Common myeloid progenitor, CD34-positive (primary cell): ENCODE measurements at regions not wholly inside any gene's neighbourhood (a gene's known extent, or its start where the extent isn't known, plus 50 kb on each side); places are given as distances from the start of the nearest gene placed in this dataset.

Experiments used
- CTCF ChIA-PET: fragments of 350-600 bp; sonication (Branson Sonifier 250); formaldehyde crosslinking; loops from one replicate; lab custom pipeline; 2021; ENCODE audit warnings: antibody characterized with exemption; lab: Charles Lee
- POLR2A ChIA-PET: fragments of 350-600 bp; sonication (Branson Sonifier 250); formaldehyde crosslinking; loops from one replicate; lab custom pipeline; 2021; ENCODE audit warnings: antibody characterized with exemption; lab: Charles Lee
- DNase-seq, 3 donors: peaks; one replicate each; pipeline versions ENCODE4 v3.0.0 to v3.0.0-alpha.2; 2013
- H3K27ac ChIP-seq, 2 experiments: 1 replicate in 1 of 2; 2 replicates in 1 of 2; pipeline ENCODE4 v1.7.0; 2013; ENCODE audit warnings: inconsistent platforms in 2 of 2, low read length in 2 of 2, mild to moderate bottlenecking in 2 of 2, low read depth in 1 of 2, moderate library complexity in 1 of 2; ENCODE audit not compliant: severe bottlenecking in 2 of 2, insufficient read depth in 1 of 2, poor library complexity in 1 of 2
- H3K27me3 ChIP-seq, 5 experiments: replicated peaks in 2 of 5; 1 replicate in 3 of 5; 2 replicates in 2 of 5; pipeline versions ENCODE4 v1.6.1 to v1.7.0; 2013; ENCODE audit warnings: low read length in 4 of 5, mild to moderate bottlenecking in 2 of 5, moderate library complexity in 2 of 5, inconsistent platforms in 1 of 5; ENCODE audit not compliant: insufficient read depth in 5 of 5, control insufficient read depth in 4 of 5
- H3K36me3 ChIP-seq, 4 experiments: 1 replicate in 2 of 4; 2 replicates in 2 of 4; pipeline versions ENCODE4 v1.6.1 to v1.7.0; 2013; ENCODE audit warnings: low read length in 3 of 4, control low read depth in 1 of 4, mild to moderate bottlenecking in 1 of 4; ENCODE audit not compliant: control insufficient read depth in 4 of 4, insufficient read depth in 4 of 4
- H3K4me1 ChIP-seq, 4 experiments: 1 replicate in 3 of 4; 2 replicates in 1 of 4; pipeline versions ENCODE4 v1.6.1 to v1.7.1; 2013; ENCODE audit warnings: low read length in 3 of 4, mild to moderate bottlenecking in 3 of 4, control low read depth in 1 of 4, inconsistent platforms in 1 of 4, moderate library complexity in 1 of 4; ENCODE audit not compliant: control insufficient read depth in 4 of 4, insufficient read depth in 4 of 4; ENCODE audit errors: control extremely low read depth in 1 of 4
- H3K4me3 ChIP-seq, 7 experiments: 1 replicate in 4 of 7; 2 replicates in 3 of 7; pipeline versions ENCODE4 v1.5.1 to v1.7.0; 2013; ENCODE audit warnings: mild to moderate bottlenecking in 7 of 7, low read length in 6 of 7, moderate library complexity in 6 of 7, inconsistent platforms in 2 of 7, low read depth in 2 of 7, control low read depth in 1 of 7; ENCODE audit not compliant: insufficient read depth in 4 of 7, control insufficient read depth in 1 of 7; ENCODE audit errors: extremely low read depth in 1 of 7
- H3K9me3 ChIP-seq, 5 experiments: 1 replicate in 4 of 5; 2 replicates in 1 of 5; pipeline versions ENCODE4 v1.6.1 to v1.7.1; 2013; ENCODE audit warnings: low read length in 4 of 5, mild to moderate bottlenecking in 2 of 5, inconsistent platforms in 1 of 5, low read depth in 1 of 5, moderate library complexity in 1 of 5; ENCODE audit not compliant: control insufficient read depth in 4 of 5, insufficient read depth in 2 of 5; ENCODE audit errors: control extremely low read depth in 1 of 5
- WGBS: methylation state at CpG from one replicate; pipeline ENCODE4 v1.1.5; 2013; ENCODE audit not compliant: insufficient coverage; 5-methylcytosine and 5-hydroxymethylcytosine counted together

DNA sequence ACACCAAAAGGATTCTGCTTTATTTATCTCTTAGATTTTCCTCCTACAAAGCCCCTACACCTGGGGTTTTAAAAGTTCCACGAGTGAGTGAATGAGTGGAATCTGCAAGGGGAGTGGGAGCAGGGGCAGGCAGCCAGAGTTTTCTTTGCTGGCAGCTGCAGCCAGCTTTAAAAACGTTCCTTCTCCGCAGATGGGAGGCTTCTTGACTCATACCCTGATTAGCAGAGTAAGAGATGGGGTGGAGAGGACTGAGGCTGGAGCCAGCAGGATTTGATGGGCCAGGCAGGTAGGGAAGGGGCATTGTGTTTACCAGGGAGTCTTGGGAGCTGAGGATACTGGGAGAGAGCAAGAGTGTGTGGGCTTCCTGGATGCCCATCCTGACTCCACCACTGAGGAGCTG is 99.6 kb upstream of the TNP1 start:
- CTCF ChIA-PET, result no interaction called here
- POLR2A ChIA-PET, result no interaction called here
- 67% methylated on average over 2 of the region's 3 CpGs for WGBS

DNA sequence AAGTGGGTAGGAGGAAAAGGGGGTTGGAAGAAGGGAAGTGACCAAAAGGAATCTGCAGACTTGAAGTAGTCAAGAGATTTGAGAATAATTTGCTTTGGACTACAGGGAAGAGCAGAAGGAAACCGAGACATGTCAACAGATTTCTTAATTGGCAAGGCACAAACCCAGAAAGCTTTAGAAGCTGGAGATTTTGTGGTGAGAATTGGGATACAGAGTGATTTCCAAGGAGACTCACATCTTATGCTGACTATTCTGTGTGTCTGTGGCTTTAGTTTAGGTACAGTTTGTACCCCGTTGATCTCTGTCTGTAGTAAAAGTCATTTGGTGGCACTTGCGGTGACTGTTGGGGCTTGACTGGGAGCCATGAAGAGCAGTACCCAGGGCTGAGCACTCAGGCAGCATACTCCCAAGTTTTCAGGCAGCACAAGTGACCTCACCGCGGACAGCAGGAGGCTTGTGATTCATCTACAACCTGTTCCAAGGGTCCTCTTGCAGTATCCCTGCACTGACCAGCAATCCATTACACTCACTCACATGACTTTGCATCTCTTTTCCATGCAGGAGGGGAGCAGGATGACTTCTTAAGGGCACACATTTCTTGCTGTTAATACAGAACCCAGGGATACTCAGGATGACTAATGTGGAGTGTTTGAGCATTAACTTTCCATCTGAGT is 97.1 kb upstream of the TNP1 start:
- H3K27me3 ChIP-seq, result peaks cover 0 to 3% (median 0%) of the 10 kb centered on the region in 5 experiments
- CTCF ChIA-PET, result no interaction called here
- H3K9me3 ChIP-seq, result peaks cover 0 to 11% (median 2%) of the 10 kb centered on the region in 5 experiments
- no peaks in the 10 kb centered on the region for H3K36me3 ChIP-seq
- no peak overlapping the region for H3K4me3 ChIP-seq
- DNase-seq, result no peak
- H3K27ac ChIP-seq, result no peak overlapping the region
- POLR2A ChIA-PET, result no interaction called here
- 90% methylated on average over 3 of the region's 5 CpGs for WGBS
- no peaks in the 10 kb centered on the region for H3K4me1 ChIP-seq

More for the DNA sequence above, 99.6 kb upstream of the TNP1 start:
- Histone ChIP-seq H3K9me3 (peaks cover 0 to 8% (median 4%) of the 10 kb centered on the region in 5 experiments), H3K27ac (no peak overlapping the region), H3K36me3 (no peaks in the 10 kb centered on the region), H3K27me3 (peaks cover 0 to 3% (median 0%) of the 10 kb centered on the region in 5 experiments), H3K4me3 (no peak overlapping the region), H3K4me1 (no peaks in the 10 kb centered on the region)
- no peak for DNase-seq

DNA sequence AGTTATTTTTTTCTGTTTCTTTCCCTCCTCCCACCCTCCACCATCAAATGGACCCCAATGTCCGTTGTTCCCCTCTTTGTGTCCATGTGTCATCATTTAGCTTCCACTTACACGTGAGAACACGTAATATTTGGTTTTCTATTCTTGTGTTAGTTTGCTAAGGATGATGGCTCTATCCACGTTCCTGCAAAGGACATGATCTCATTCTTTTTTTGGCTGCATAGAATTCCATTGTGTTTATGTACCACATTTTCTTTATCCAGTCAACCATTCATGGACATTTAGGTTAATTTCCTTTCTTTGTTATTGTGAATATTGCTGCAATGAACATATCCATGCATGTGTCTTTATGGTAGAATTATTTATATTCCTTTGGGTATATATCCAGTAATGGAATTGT is 91.3 kb upstream of the TNP1 start:
- Histone ChIP-seq H3K4me3 (no peak overlapping the region), H3K27ac (no peak overlapping the region), H3K9me3 (peaks cover 0 to 11% (median 2%) of the 10 kb centered on the region in 5 experiments), H3K4me1 (no peaks in the 10 kb centered on the region), H3K36me3 (no peaks in the 10 kb centered on the region), H3K27me3 (no peaks in the 10 kb centered on the region)
- DNase-seq, result no peak
- WGBS, result no CpG with 5 or more reads among the region's 4 CpGs
- ChIA-PET POLR2A (no interaction called here), CTCF (no interaction called here)

DNA sequence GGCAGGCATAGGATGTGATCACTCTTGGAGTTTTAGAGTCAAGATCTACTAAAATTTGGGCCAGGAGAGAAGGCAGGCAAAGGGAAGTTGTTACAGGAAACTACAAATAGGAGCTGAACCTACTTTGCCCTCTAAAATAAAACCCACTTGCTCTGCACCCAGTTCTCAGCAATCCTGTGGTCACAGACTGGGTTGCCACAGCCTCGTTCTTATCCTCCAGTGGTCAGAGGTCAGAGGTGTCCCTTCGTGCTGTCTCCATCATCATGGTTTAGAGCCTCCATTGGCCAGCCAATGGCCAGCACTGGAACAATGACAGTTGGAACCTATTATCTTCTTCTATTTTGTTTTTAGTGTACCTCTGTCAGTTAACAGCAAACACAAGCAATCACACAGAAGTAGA is 90.7 kb upstream of the TNP1 start:
- ChIA-PET CTCF (no interaction called here), POLR2A (no interaction called here)
- WGBS, result 67% methylated on average over 2 of the region's 2 CpGs

DNA sequence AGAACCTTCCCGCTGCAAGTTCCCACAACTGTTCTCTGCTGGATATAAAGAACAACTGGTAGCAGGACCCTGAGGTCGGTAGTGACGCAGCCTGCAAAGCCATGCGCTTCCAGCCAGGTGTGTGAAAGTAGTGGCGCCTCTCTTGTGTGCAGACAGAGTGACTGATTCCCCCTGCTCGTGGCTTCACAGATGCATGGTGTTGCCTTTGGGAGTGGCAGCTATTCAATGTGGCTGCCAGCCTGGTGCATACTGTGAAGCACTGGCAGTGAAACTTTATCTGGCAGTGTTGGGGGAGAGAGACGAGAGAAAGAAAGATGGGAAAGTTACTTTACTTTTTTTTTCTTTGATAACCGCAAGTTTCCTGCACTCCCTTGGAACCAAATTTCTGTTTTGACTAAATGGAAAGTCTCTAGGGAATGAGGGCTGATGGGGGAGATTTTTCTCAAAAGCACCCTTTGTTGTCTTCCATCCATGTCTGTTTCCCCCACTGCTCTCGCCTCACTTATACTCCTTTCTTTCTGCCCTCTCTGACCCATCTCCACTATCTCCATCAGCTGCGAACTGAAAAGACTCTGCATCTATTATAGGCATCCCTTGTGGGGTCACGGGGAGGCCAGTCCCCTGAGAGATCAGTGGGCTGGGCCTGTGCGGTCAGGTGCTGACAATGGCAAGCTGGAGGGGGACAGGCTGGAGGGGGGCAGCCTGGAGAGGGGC is 90.0 kb upstream of the TNP1 start:
- POLR2A ChIA-PET, result no interaction called here
- Histone ChIP-seq H3K27me3 (no peaks in the 10 kb centered on the region), H3K4me1 (no peaks in the 10 kb centered on the region), H3K36me3 (no peaks in the 10 kb centered on the region), H3K9me3 (peaks cover 0 to 4% (median 1%) of the 10 kb centered on the region in 5 experiments), H3K27ac (no peak overlapping the region), H3K4me3 (no peak overlapping the region)
- DNase-seq, result no peak
- WGBS, result 97% methylated on average over 3 of the region's 12 CpGs
- CTCF ChIA-PET, result no interaction called here

More for the DNA sequence above, 90.7 kb upstream of the TNP1 start:
- peaks cover 0 to 7% (median 2%) of the 10 kb centered on the region in 5 experiments for H3K9me3 ChIP-seq
- H3K27ac ChIP-seq, result no peak overlapping the region
- DNase-seq, result no peak
- no peaks in the 10 kb centered on the region for H3K36me3 ChIP-seq
- no peaks in the 10 kb centered on the region for H3K4me1 ChIP-seq
- H3K4me3 ChIP-seq, result no peak overlapping the region
- no peaks in the 10 kb centered on the region for H3K27me3 ChIP-seq

DNA sequence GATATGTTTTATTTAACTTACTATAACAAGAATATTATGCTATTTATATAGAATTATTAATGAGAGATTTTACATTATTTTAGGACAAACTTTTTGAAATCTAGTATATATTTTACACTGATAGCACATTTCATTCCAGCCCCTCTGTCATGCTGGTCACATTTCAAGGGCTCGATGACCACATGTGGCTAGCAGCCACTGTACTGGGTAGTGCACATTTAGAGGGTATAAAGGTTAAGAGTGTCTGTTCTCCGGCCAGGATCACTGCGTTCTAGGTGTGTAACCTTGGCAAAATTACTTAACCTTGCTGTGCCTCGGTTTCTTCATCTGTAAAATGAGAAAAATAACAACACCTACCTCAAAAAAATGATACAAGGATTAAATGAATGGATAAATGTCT is 87.2 kb upstream of the TNP1 start:
- ChIA-PET POLR2A (no interaction called here), CTCF (no interaction called here)
- Histone ChIP-seq H3K36me3 (no peaks in the 10 kb centered on the region), H3K9me3 (peaks cover 0 to 2% (median 0%) of the 10 kb centered on the region in 5 experiments), H3K27ac (no peak overlapping the region), H3K27me3 (peaks cover 0 to 2% (median 0%) of the 10 kb centered on the region in 5 experiments), H3K4me3 (no peak overlapping the region), H3K4me1 (no peaks in the 10 kb centered on the region)
- WGBS, result 100% methylated on average over 1 of the region's 4 CpGs
- no peak for DNase-seq

DNA sequence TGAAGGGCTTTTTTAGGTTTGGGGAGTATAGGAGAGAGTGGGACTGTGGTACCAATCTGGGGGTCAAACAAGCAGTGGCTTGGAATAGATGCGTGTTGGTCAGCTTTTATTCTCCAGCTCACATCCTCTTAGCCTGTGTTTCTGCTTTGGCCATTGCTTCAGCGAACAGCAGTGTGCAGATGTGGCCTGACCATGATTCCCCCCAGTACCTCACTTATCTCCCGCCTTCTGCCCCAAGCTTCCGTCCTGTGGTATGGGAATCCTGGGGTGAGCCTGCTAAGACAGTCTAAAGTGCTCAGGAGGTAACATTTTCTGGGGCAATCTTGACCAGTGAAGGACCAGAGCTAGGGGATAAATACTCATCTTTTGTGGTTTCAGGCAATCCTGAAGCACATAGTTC is 84.9 kb upstream of the TNP1 start:
- ChIA-PET POLR2A (no interaction called here), CTCF (no interaction called here)
- no peaks in the 10 kb centered on the region for H3K4me1 ChIP-seq
- WGBS, result no CpG with 5 or more reads among the region's 4 CpGs
- H3K9me3 ChIP-seq, result peaks cover 0 to 3% (median 0%) of the 10 kb centered on the region in 5 experiments
- no peak for DNase-seq
- peaks cover 0 to 3% (median 0%) of the 10 kb centered on the region in 5 experiments for H3K27me3 ChIP-seq
- no peak overlapping the region for H3K27ac ChIP-seq
- no peaks in the 10 kb centered on the region for H3K36me3 ChIP-seq
- H3K4me3 ChIP-seq, result no peak overlapping the region
